ENCODE measurements at regions not wholly inside any gene's neighbourhood (a gene's known extent, or its start where the extent isn't known, plus 50 kb on each side); places are given as distances from the start of the nearest gene placed in this dataset.
A peak's percentile ranks its signal among the peaks of the same experiment; 100 is the strongest.
"Not testable (repeated sequence)": the region's sequence is repeated elsewhere in the genome, so short reads cannot be mapped to it uniquely, and the experiment has no call there.

GRCh38 chr5:12570688-12571087, 666.4 kb upstream of the CTNND2 start:
- DNase-seq (ENCODE audit: low read depth, low spot score) = no peak
- in situ Hi-C loops (cut with HindIII; ENCODE audit: low pct_unique_long_range_greater_than_20kb, low sequenced_read_pairs) = no loop called here

- in situ Hi-C loops (cut with HindIII; ENCODE audit: low pct_unique_long_range_greater_than_20kb, low sequenced_read_pairs) = no loop called here
- no peak for DNase-seq (ENCODE audit: low read depth, low spot score)
Measured at GRCh38 chr5:12566441-12566840, 662.2 kb upstream of the CTNND2 start.

- no peak for DNase-seq (ENCODE audit: low read depth, low spot score)
- in situ Hi-C loops (cut with HindIII; ENCODE audit: low pct_unique_long_range_greater_than_20kb, low sequenced_read_pairs) = no loop called here
Measured at GRCh38 chr5:12557012-12557411, 652.8 kb upstream of the CTNND2 start.

- no peak for DNase-seq (ENCODE audit: low read depth, low spot score)
- in situ Hi-C loops (cut with HindIII; ENCODE audit: low pct_unique_long_range_greater_than_20kb, low sequenced_read_pairs) = no loop called here
Measured at GRCh38 chr5:12526113-12526512, 621.9 kb upstream of the CTNND2 start.

- in situ Hi-C loops (cut with HindIII; ENCODE audit: low pct_unique_long_range_greater_than_20kb, low sequenced_read_pairs) = no loop called here
Measured at GRCh38 chr5:12522116-12522515, 617.9 kb upstream of the CTNND2 start.

GRCh38 chr5:12504983-12505382, 600.7 kb upstream of the CTNND2 start:
- in situ Hi-C loops (cut with HindIII; ENCODE audit: low pct_unique_long_range_greater_than_20kb, low sequenced_read_pairs); DNase-seq (ENCODE audit: low read depth, low spot score): not testable (repeated sequence)

More at GRCh38 chr5:12522116-12522515, 617.9 kb upstream of the CTNND2 start:
- no peak for DNase-seq (ENCODE audit: low read depth, low spot score)

GRCh38 chr5:12488161-12488560, 583.9 kb upstream of the CTNND2 start:
- in situ Hi-C loops (cut with HindIII; ENCODE audit: low pct_unique_long_range_greater_than_20kb, low sequenced_read_pairs) = no loop called here
- no peak for DNase-seq (ENCODE audit: low read depth, low spot score)

GRCh38 chr5:12480487-12480886, 576.2 kb upstream of the CTNND2 start:
- in situ Hi-C loops (cut with HindIII; ENCODE audit: low pct_unique_long_range_greater_than_20kb, low sequenced_read_pairs) = no loop called here
- no peak for DNase-seq (ENCODE audit: low read depth, low spot score)

- in situ Hi-C loops (cut with HindIII; ENCODE audit: low pct_unique_long_range_greater_than_20kb, low sequenced_read_pairs) = no loop called here
- DNase-seq (ENCODE audit: low read depth, low spot score) = no peak
Measured at GRCh38 chr5:12477554-12477953, 573.3 kb upstream of the CTNND2 start.

- in situ Hi-C loops (cut with HindIII; ENCODE audit: low pct_unique_long_range_greater_than_20kb, low sequenced_read_pairs) = no loop called here
- DNase-seq (ENCODE audit: low read depth, low spot score) = no peak
Measured at GRCh38 chr5:12467799-12468198, 563.6 kb upstream of the CTNND2 start.

GRCh38 chr5:12460493-12461261, 556.4 kb upstream of the CTNND2 start:
- in situ Hi-C loops (cut with HindIII; ENCODE audit: low pct_unique_long_range_greater_than_20kb, low sequenced_read_pairs) = no loop called here
- DNase-seq (ENCODE audit: low read depth, low spot score) = no peak

- in situ Hi-C loops (cut with HindIII; ENCODE audit: low pct_unique_long_range_greater_than_20kb, low sequenced_read_pairs) = no loop called here
- DNase-seq (ENCODE audit: low read depth, low spot score) = no peak
Measured at GRCh38 chr5:12459326-12459725, 555.1 kb upstream of the CTNND2 start.

- DNase-seq (ENCODE audit: low read depth, low spot score) = no peak
- in situ Hi-C loops (cut with HindIII; ENCODE audit: low pct_unique_long_range_greater_than_20kb, low sequenced_read_pairs) = no loop called here
Measured at GRCh38 chr5:12419075-12419474, 514.8 kb upstream of the CTNND2 start.

- in situ Hi-C loops (cut with HindIII; ENCODE audit: low pct_unique_long_range_greater_than_20kb, low sequenced_read_pairs) = no loop called here
- DNase-seq (ENCODE audit: low read depth, low spot score) = no peak
Measured at GRCh38 chr5:12413585-12413984, 509.3 kb upstream of the CTNND2 start.

- DNase-seq (ENCODE audit: low read depth, low spot score) = no peak
- in situ Hi-C loops (cut with HindIII; ENCODE audit: low pct_unique_long_range_greater_than_20kb, low sequenced_read_pairs) = no loop called here
Measured at GRCh38 chr5:12413075-12413474, 508.8 kb upstream of the CTNND2 start.

GRCh38 chr5:12399868-12400267, 495.6 kb upstream of the CTNND2 start:
- no peak for DNase-seq (ENCODE audit: low read depth, low spot score)
- in situ Hi-C loops (cut with HindIII; ENCODE audit: low pct_unique_long_range_greater_than_20kb, low sequenced_read_pairs) = no loop called here

GRCh38 chr5:12392246-12392645, 488.0 kb upstream of the CTNND2 start:
- in situ Hi-C loops (cut with HindIII; ENCODE audit: low pct_unique_long_range_greater_than_20kb, low sequenced_read_pairs) = no loop called here
- DNase-seq (ENCODE audit: low read depth, low spot score) = peak; percentile 30

GRCh38 chr5:12385095-12385494, 480.8 kb upstream of the CTNND2 start:
- in situ Hi-C loops (cut with HindIII; ENCODE audit: low pct_unique_long_range_greater_than_20kb, low sequenced_read_pairs) = no loop called here

GRCh38 chr5:12384005-12384404, 479.8 kb upstream of the CTNND2 start:
- in situ Hi-C loops (cut with HindIII; ENCODE audit: low pct_unique_long_range_greater_than_20kb, low sequenced_read_pairs) = no loop called here
- DNase-seq (ENCODE audit: low read depth, low spot score) = no peak

More at GRCh38 chr5:12385095-12385494, 480.8 kb upstream of the CTNND2 start:
- DNase-seq (ENCODE audit: low read depth, low spot score) = no peak

GRCh38 chr5:12367973-12368372, 463.7 kb upstream of the CTNND2 start:
- no peak for DNase-seq (ENCODE audit: low read depth, low spot score)
- in situ Hi-C loops (cut with HindIII; ENCODE audit: low pct_unique_long_range_greater_than_20kb, low sequenced_read_pairs) = no loop called here

All from SK-MEL-5 (cell line).